ENCODE measurements at regions not wholly inside any gene's neighbourhood (a gene's known extent, or its start where the extent isn't known, plus 50 kb on each side); places are given as distances from the start of the nearest gene placed in this dataset.

DNA sequence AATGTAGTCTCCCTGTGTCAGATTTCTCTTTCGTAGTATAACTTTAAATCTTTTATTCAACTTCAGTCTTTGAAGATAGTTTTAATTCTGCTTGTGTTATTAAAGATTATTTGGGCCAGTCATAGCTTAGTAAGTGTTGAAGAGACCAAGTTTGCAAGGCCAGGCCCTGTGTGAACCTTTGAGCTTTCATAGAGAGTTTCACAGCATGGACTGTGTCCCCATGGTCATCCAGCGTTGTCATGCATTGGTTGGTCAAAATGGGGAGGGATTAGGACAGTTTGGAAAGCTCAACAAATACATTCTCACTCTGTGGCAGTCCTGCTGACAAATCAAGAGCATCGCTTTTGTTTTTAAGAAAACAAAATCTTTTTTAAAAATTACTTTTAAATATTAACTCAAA is 74.6 kb upstream of the FAM83B start (continued):
- TF ChIP-seq MBD2 (IDR thresholded peaks at IDR 0.05; ENCODE audit: borderline replicate concordance, low read depth) (no peak), TAL1 (IDR thresholded peaks at IDR 0.05) (no peak), ERF (CRISPR knock-in tag; IDR thresholded peaks at IDR 0.05) (no peak)
- TF ChIP-seq, protein P1, sequence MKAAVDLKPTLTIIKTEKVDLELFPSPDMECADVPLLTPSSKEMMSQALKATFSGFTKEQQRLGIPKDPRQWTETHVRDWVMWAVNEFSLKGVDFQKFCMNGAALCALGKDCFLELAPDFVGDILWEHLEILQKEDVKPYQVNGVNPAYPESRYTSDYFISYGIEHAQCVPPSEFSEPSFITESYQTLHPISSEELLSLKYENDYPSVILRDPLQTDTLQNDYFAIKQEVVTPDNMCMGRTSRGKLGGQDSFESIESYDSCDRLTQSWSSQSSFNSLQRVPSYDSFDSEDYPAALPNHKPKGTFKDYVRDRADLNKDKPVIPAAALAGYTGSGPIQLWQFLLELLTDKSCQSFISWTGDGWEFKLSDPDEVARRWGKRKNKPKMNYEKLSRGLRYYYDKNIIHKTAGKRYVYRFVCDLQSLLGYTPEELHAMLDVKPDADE (conservative IDR thresholded peaks at IDR 0.05; ENCODE audit: control insufficient read depth, low read depth, low read length), result no peak

DNA sequence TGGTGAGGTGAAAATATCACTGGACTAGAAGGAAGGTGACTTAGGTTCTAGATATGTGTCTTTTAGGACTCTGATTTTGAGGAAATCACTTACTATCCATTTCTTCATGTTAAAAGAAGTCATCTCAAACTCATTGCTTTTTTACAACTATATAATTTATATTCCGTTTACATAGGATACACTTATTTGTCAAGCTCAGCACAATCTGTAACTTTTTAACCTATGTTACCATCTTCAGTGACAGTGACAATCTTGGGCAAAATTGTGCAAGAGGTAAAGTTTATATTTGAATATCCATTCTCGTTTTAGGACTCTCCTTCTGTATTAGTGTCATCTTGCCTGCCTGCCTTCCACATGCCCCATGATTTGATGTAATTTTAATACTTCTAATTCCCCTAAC is 74.0 kb upstream of the FAM83B start:
- Histone ChIP-seq H3K9me3 (replicated peaks; ENCODE audit: control insufficient read depth, insufficient read depth, low read depth, low read length) (no peaks in the 10 kb centered on the region), H3K4me3 (no peak overlapping the region), H3K9me1 (ENCODE audit: control insufficient read depth, insufficient read depth, low read length) (no peaks in the 10 kb centered on the region), H3K36me3 (ENCODE audit: control insufficient read depth, insufficient read depth, low read length) (no peaks in the 10 kb centered on the region), H3K27ac (ENCODE audit: extremely low read depth, low read depth, low read length) (no peak overlapping the region), H3K27me3 (ENCODE audit: control insufficient read depth in 2 of 2, insufficient read depth in 2 of 2, low read length in 2 of 2) (no peaks in the 10 kb centered on the region), H4K20me1 (replicated peaks; ENCODE audit: control insufficient read depth, insufficient read depth, low read length) (no peaks in the 10 kb centered on the region), H3K4me2 (ENCODE audit: insufficient read depth, low read length) (no peak overlapping the region), H2AFZ (ENCODE audit: low read depth, low read length) (no peak overlapping the region), H3K9ac (ENCODE audit: insufficient read depth in 1 of 2, low read depth in 2 of 2, low read length in 2 of 2) (no peak overlapping the region), H3K4me1 (replicated peaks in 1 of 2; ENCODE audit: control insufficient read depth in 2 of 2, insufficient read depth in 2 of 2, low read length in 2 of 2) (no peaks in the 10 kb centered on the region), H3K79me2 (ENCODE audit: control insufficient read depth, insufficient read depth, low read length) (no peaks in the 10 kb centered on the region)
- FAIRE-seq (no peak), ATAC-seq (no peak), DNase-seq (ENCODE audit: extremely low read depth in 1 of 4, low spot score in 3 of 4) (no peak)
- intact Hi-C loops (cut with micrococcal nuclease) (no loop called here), in situ Hi-C loops (cut with MboI) (no loop called here)
- POLR2A ChIA-PET, result no interaction called here
- CTCF ChIA-PET (ENCODE audit: low intra/inter-chr PET ratio), result no interaction called here
- no TSS peak for BruUV-seq (replicated peaks)
- 0% methylated on average over 2 of the region's 2 CpGs for WGBS (ENCODE audit: insufficient coverage, low coverage, missing lambda C conversion rate)
- TF ChIP-seq GATAD2B (IDR thresholded peaks at IDR 0.05; ENCODE audit: borderline replicate concordance) (no peak), ZBTB1 (CRISPR knock-in tag; IDR thresholded peaks at IDR 0.05; ENCODE audit: borderline replicate concordance, low read depth) (no peak), HNRNPL (IDR thresholded peaks at IDR 0.05; ENCODE audit: low read depth, low read length) (no peak), PHB (CRISPR knock-in tag; IDR thresholded peaks at IDR 0.05) (no peak), MED1 (CRISPR knock-in tag; IDR thresholded peaks at IDR 0.05; ENCODE audit: borderline replicate concordance) (no peak), PHTF2 (CRISPR knock-in tag; IDR thresholded peaks at IDR 0.05) (no peak), RBM15 (IDR thresholded peaks at IDR 0.05; ENCODE audit: insufficient read depth, low read length) (no peak), RBM39 (optimal IDR thresholded peaks at IDR 0.05; ENCODE audit: low read depth, low read length) (no peak), ZSCAN32 (CRISPR knock-in tag; IDR thresholded peaks at IDR 0.05) (no peak), ERF (CRISPR knock-in tag; IDR thresholded peaks at IDR 0.05) (no peak)
- TF ChIP-seq, protein P2, sequence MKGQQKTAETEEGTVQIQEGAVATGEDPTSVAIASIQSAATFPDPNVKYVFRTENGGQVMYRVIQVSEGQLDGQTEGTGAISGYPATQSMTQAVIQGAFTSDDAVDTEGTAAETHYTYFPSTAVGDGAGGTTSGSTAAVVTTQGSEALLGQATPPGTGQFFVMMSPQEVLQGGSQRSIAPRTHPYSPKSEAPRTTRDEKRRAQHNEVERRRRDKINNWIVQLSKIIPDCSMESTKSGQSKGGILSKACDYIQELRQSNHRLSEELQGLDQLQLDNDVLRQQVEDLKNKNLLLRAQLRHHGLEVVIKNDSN (CRISPR knock-in tag; IDR thresholded peaks at IDR 0.05), result no peak
- TF ChIP-seq, protein P3, sequence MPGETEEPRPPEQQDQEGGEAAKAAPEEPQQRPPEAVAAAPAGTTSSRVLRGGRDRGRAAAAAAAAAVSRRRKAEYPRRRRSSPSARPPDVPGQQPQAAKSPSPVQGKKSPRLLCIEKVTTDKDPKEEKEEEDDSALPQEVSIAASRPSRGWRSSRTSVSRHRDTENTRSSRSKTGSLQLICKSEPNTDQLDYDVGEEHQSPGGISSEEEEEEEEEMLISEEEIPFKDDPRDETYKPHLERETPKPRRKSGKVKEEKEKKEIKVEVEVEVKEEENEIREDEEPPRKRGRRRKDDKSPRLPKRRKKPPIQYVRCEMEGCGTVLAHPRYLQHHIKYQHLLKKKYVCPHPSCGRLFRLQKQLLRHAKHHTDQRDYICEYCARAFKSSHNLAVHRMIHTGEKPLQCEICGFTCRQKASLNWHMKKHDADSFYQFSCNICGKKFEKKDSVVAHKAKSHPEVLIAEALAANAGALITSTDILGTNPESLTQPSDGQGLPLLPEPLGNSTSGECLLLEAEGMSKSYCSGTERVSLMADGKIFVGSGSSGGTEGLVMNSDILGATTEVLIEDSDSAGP (CRISPR knock-in tag; IDR thresholded peaks at IDR 0.05), result no peak
